ENCODE measurements at regions not wholly inside any gene's neighbourhood (a gene's known extent, or its start where the extent isn't known, plus 50 kb on each side); places are given as distances from the start of the nearest gene placed in this dataset.

DNA sequence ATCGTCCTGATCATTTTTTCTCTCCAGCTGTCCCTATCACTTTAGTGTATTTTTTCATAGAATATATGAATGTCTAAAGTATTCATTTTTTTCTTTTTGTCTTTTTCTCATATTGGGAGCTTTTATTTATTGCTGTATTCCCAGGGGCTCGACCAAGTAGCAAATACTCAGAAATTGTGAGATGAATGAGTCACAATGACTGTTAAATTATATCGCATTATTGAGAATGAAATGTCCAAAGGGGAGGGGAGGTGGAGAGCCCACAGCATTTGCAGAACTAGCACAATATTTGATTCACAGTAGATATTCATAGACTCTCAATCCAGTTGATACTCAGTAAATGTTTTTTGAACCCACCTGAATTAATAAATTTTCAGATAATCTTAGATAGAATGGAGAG is 543.6 kb upstream of the FAM241A start:
- no peak for TF ChIP-seq EZH2phosphoT487 (IDR thresholded peaks at IDR 0.05; ENCODE audit: borderline replicate concordance, low read depth, low read length)
- TF ChIP-seq, protein P1, sequence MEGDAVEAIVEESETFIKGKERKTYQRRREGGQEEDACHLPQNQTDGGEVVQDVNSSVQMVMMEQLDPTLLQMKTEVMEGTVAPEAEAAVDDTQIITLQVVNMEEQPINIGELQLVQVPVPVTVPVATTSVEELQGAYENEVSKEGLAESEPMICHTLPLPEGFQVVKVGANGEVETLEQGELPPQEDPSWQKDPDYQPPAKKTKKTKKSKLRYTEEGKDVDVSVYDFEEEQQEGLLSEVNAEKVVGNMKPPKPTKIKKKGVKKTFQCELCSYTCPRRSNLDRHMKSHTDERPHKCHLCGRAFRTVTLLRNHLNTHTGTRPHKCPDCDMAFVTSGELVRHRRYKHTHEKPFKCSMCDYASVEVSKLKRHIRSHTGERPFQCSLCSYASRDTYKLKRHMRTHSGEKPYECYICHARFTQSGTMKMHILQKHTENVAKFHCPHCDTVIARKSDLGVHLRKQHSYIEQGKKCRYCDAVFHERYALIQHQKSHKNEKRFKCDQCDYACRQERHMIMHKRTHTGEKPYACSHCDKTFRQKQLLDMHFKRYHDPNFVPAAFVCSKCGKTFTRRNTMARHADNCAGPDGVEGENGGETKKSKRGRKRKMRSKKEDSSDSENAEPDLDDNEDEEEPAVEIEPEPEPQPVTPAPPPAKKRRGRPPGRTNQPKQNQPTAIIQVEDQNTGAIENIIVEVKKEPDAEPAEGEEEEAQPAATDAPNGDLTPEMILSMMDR (conservative IDR thresholded peaks at IDR 0.05; ENCODE audit: low read length), result no peak
- H2AFZ ChIP-seq (ENCODE audit: low read length), result no peak overlapping the region
- H3K27ac ChIP-seq (ENCODE audit: low read depth, low read length, poor library complexity, severe bottlenecking), result no peak overlapping the region
- intact Hi-C loops (cut with micrococcal nuclease; ENCODE audit: unreplicated experiment), result no loop called here
- CTCF ChIA-PET (ENCODE audit: unreplicated experiment), result no interaction called here
- H4K20me1 ChIP-seq (ENCODE audit: insufficient read depth, low read length), result no peaks in the 10 kb centered on the region
- no peak overlapping the region for H3K4me3 ChIP-seq (ENCODE audit: low read depth, low read length, poor library complexity, severe bottlenecking)
- H3K4me1 ChIP-seq (ENCODE audit: insufficient read depth, low read length, poor library complexity, severe bottlenecking), result no peaks in the 10 kb centered on the region
- H3K4me2 ChIP-seq (ENCODE audit: low read length), result no peak overlapping the region
- no peaks in the 10 kb centered on the region for H3K79me2 ChIP-seq (ENCODE audit: insufficient read depth, low read depth, low read length)
- H3K9me3 ChIP-seq (ENCODE audit: low read length), result no peaks in the 10 kb centered on the region
- no peak for DNase-seq (ENCODE audit: low spot score)
- no peaks in the 10 kb centered on the region for H3K9me2 ChIP-seq (ENCODE audit: insufficient read depth, low read length)
- POLR2A ChIA-PET, result no interaction called here
- H3K36me3 ChIP-seq (ENCODE audit: insufficient read depth, low read length), result no peaks in the 10 kb centered on the region
- BruUV-seq (replicated peaks), result no TSS peak

DNA sequence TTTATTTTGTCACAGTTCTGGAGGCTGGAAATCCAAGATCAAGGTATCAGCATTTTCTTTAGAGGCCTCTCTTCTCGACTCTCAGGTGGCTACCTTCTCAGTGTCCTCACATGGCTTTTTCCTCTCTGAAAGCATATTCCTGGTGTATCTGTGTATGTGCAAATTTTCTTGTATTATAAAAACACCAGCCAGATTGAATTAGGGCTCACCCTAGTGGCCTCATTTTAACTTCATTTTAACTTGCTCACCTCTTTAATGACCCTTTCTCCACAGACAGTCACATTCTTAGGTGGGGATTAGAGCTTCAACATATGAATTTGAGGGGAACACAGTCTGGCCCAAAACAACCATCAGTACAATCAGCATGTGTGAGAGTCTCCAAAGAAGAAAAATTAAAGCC is 542.4 kb upstream of the FAM241A start:
- Histone ChIP-seq H3K4me1 (ENCODE audit: insufficient read depth, low read length, poor library complexity, severe bottlenecking) (no peaks in the 10 kb centered on the region), H3K9me2 (ENCODE audit: insufficient read depth, low read length) (no peaks in the 10 kb centered on the region), H2AFZ (ENCODE audit: low read length) (no peak overlapping the region), H3K27ac (ENCODE audit: low read depth, low read length, poor library complexity, severe bottlenecking) (no peak overlapping the region), H3K4me3 (ENCODE audit: low read depth, low read length, poor library complexity, severe bottlenecking) (no peak overlapping the region), H3K79me2 (ENCODE audit: insufficient read depth, low read depth, low read length) (no peaks in the 10 kb centered on the region), H3K36me3 (ENCODE audit: insufficient read depth, low read length) (no peaks in the 10 kb centered on the region), H3K4me2 (ENCODE audit: low read length) (no peak overlapping the region), H3K9me3 (ENCODE audit: low read length) (no peaks in the 10 kb centered on the region), H4K20me1 (ENCODE audit: insufficient read depth, low read length) (no peaks in the 10 kb centered on the region)
- intact Hi-C loops (cut with micrococcal nuclease; ENCODE audit: unreplicated experiment), result no loop called here
- no peak for TF ChIP-seq EZH2phosphoT487 (IDR thresholded peaks at IDR 0.05; ENCODE audit: borderline replicate concordance, low read depth, low read length)
- TF ChIP-seq, protein P1 (conservative IDR thresholded peaks at IDR 0.05; ENCODE audit: low read length), result peak; percentile 63
- BruUV-seq (replicated peaks), result no TSS peak
- ChIA-PET POLR2A (no interaction called here), CTCF (ENCODE audit: unreplicated experiment) (no interaction called here)
- no peak for DNase-seq (ENCODE audit: low spot score)

DNA sequence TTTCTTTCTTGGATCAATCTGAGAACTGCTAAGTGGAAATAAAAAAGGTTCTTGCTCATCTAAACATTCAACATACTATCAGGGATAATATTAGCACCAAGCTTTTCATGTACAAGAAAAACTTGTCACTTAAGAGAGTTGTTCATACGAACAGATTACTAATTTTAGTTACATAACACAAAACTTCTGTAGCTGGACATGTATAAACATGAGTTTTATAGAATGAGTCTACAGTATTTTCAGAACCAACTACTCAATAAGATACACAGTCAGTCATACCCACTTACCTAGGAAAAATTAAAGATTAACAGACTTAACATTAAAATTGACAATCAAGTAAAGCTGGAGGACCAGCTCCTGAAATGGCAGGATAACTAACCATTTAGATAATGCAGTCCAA is 540.1 kb upstream of the FAM241A start:
- TF ChIP-seq, protein P1 (conservative IDR thresholded peaks at IDR 0.05; ENCODE audit: low read length), result no peak
- no peak for TF ChIP-seq EZH2phosphoT487 (IDR thresholded peaks at IDR 0.05; ENCODE audit: borderline replicate concordance, low read depth, low read length)
- no TSS peak for BruUV-seq (replicated peaks)
- H3K9me3 ChIP-seq (ENCODE audit: low read length), result no peaks in the 10 kb centered on the region
- CTCF ChIA-PET (ENCODE audit: unreplicated experiment), result no interaction called here
- no peak for DNase-seq (ENCODE audit: low spot score)
- H4K20me1 ChIP-seq (ENCODE audit: insufficient read depth, low read length), result no peaks in the 10 kb centered on the region
- no peaks in the 10 kb centered on the region for H3K9me2 ChIP-seq (ENCODE audit: insufficient read depth, low read length)
- H3K36me3 ChIP-seq (ENCODE audit: insufficient read depth, low read length), result no peaks in the 10 kb centered on the region
- intact Hi-C loops (cut with micrococcal nuclease; ENCODE audit: unreplicated experiment), result no loop called here
- H2AFZ ChIP-seq (ENCODE audit: low read length), result no peak overlapping the region
- no peak overlapping the region for H3K4me2 ChIP-seq (ENCODE audit: low read length)
- no peak overlapping the region for H3K4me3 ChIP-seq (ENCODE audit: low read depth, low read length, poor library complexity, severe bottlenecking)
- H3K4me1 ChIP-seq (ENCODE audit: insufficient read depth, low read length, poor library complexity, severe bottlenecking), result no peaks in the 10 kb centered on the region
- no peaks in the 10 kb centered on the region for H3K79me2 ChIP-seq (ENCODE audit: insufficient read depth, low read depth, low read length)
- H3K27ac ChIP-seq (ENCODE audit: low read depth, low read length, poor library complexity, severe bottlenecking), result no peak overlapping the region
- POLR2A ChIA-PET, result no interaction called here

Data from OCI-LY7 (cell line).